ENCODE measurements at regions not wholly inside any gene's neighbourhood (a gene's known extent, or its start where the extent isn't known, plus 50 kb on each side); places are given as distances from the start of the nearest gene placed in this dataset.
"Not testable (repeated sequence)": the region's sequence is repeated elsewhere in the genome, so short reads cannot be mapped to it uniquely, and the experiment has no call there.

DNA sequence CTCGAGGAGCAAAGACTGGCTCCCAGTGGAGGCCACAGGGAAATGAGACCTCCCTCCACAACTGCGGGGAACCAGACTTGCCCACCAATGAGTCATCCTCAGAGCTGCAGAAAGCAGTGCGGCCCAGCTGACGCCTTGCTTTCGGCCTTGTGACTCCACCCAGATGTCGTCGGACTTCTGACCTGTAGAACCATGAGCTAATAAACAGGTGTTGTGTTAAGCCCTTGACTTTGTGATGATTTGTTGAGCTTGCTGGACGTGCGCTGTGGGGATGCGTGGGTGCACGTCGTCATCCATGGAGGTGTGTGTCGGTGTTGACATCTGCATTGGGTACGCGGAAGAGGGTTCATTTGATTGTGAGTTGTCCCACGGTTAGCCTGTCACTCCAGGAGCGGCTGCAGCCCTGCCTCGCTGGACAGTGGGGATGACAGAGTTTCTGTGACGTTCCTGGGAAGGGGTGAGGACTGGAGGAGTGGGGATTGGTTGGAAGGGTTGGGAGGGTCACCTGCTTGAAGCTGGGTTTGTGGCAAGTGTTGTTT is 154.1 kb downstream of the SH3BP4 start:
- H3K4me3 ChIP-seq (ENCODE audit: low read length in 3 of 3): no peak overlapping the region
- no peak overlapping the region for H3K9ac ChIP-seq (ENCODE audit: low read length in 3 of 3)
- no peak for FAIRE-seq
- no peaks in the 10 kb centered on the region for H3K9me3 ChIP-seq (ENCODE audit: control insufficient read depth in 2 of 3, insufficient read depth in 1 of 3, low read length in 3 of 3)
- DNase-seq: no peak
- no peaks in the 10 kb centered on the region for H3K4me1 ChIP-seq (ENCODE audit: control insufficient read depth in 2 of 3, insufficient read depth in 2 of 3, low read depth in 1 of 3, low read length in 3 of 3)
- no peaks in the 10 kb centered on the region for H3K27me3 ChIP-seq (ENCODE audit: control insufficient read depth, insufficient read depth, low read length)
- H3K27ac ChIP-seq (ENCODE audit: low read depth in 2 of 2, low read length in 2 of 2): no peak overlapping the region
- intact Hi-C loops (cut with DNase I): no loop called here
- TF ChIP-seq, protein P1, sequence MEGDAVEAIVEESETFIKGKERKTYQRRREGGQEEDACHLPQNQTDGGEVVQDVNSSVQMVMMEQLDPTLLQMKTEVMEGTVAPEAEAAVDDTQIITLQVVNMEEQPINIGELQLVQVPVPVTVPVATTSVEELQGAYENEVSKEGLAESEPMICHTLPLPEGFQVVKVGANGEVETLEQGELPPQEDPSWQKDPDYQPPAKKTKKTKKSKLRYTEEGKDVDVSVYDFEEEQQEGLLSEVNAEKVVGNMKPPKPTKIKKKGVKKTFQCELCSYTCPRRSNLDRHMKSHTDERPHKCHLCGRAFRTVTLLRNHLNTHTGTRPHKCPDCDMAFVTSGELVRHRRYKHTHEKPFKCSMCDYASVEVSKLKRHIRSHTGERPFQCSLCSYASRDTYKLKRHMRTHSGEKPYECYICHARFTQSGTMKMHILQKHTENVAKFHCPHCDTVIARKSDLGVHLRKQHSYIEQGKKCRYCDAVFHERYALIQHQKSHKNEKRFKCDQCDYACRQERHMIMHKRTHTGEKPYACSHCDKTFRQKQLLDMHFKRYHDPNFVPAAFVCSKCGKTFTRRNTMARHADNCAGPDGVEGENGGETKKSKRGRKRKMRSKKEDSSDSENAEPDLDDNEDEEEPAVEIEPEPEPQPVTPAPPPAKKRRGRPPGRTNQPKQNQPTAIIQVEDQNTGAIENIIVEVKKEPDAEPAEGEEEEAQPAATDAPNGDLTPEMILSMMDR (IDR thresholded peaks at IDR 0.05; ENCODE audit: borderline replicate concordance, extremely low read depth, insufficient read depth): no peak
- no peaks in the 10 kb centered on the region for H3K36me3 ChIP-seq (ENCODE audit: control insufficient read depth in 2 of 3, insufficient read depth in 3 of 3, low read length in 3 of 3)

DNA sequence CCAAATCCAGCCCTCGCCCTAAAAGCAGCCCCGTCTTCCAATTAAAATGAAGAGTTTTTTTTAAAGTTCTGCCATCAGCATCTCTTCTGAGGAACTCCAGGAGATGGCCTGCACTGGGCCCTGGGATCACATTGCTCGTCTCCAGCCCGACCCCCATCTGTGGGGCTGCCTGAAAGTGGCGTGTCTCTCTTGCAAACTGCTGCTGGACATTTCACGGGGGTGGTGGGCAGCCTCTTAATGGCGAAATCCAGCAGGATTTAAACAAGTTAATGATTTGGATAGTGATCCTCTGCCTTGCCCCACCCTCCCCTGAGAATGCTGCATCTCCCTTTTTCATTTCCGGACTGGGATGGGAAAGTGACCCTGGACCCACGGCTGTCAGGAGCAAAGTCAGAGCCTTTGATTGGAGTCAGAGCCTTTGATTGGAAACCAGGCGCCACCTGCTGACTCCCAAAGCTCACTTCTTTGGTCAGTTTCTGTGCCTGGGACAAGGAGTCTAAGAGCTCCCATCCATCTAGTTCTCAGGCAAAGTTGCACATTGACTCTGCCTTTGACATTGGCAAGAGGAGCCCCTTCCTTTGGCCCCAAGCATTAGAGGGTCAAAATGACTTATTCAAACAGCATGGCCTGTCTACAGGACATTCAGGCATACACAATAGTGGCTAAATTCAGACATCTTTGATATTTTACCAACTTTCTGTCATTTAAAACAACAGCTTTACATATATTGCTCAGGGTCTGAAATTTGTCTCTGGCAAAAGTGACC is 155.2 kb downstream of the SH3BP4 start:
- TF ChIP-seq, protein P1 (IDR thresholded peaks at IDR 0.05; ENCODE audit: borderline replicate concordance, extremely low read depth, insufficient read depth): peak; percentile 62
- peak in 4 of 5 donors; percentile 81 to 92 (median 88) for DNase-seq
- Histone ChIP-seq H3K27me3 (ENCODE audit: control insufficient read depth, insufficient read depth, low read length) (no peaks in the 10 kb centered on the region), H3K4me1 (ENCODE audit: control insufficient read depth in 2 of 3, insufficient read depth in 2 of 3, low read depth in 1 of 3, low read length in 3 of 3) (no peaks in the 10 kb centered on the region), H3K36me3 (ENCODE audit: control insufficient read depth in 2 of 3, insufficient read depth in 3 of 3, low read length in 3 of 3) (no peaks in the 10 kb centered on the region), H3K27ac (ENCODE audit: low read depth in 2 of 2, low read length in 2 of 2) (no peak overlapping the region), H3K9me3 (ENCODE audit: control insufficient read depth in 2 of 3, insufficient read depth in 1 of 3, low read length in 3 of 3) (no peaks in the 10 kb centered on the region), H3K4me3 (ENCODE audit: low read length in 3 of 3) (no peak overlapping the region), H3K9ac (ENCODE audit: low read length in 3 of 3) (no peak overlapping the region)
- FAIRE-seq: no peak
- intact Hi-C loops (cut with DNase I): no loop called here

DNA sequence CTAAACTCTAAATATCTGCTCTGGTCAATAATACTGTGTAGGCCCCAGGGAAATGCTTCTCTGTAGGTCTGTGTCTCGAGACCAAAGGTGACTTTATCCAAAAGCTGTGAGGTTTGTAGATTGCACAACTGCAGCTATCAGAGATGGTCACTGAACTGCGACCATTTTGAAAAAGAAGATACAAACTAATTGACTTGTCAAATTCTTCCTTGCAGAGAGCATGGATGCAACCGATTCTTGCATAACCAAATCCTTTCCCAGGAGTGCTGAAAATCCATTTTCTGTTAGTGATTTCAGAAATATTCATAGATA is 155.8 kb downstream of the SH3BP4 start:
- Histone ChIP-seq H3K27me3 (ENCODE audit: control insufficient read depth, insufficient read depth, low read length) (no peaks in the 10 kb centered on the region), H3K4me3 (ENCODE audit: low read length in 3 of 3) (no peak overlapping the region), H3K4me1 (ENCODE audit: control insufficient read depth in 2 of 3, insufficient read depth in 2 of 3, low read depth in 1 of 3, low read length in 3 of 3) (no peaks in the 10 kb centered on the region), H3K36me3 (ENCODE audit: control insufficient read depth in 2 of 3, insufficient read depth in 3 of 3, low read length in 3 of 3) (no peaks in the 10 kb centered on the region), H3K9me3 (ENCODE audit: control insufficient read depth in 2 of 3, insufficient read depth in 1 of 3, low read length in 3 of 3) (no peaks in the 10 kb centered on the region), H3K27ac (ENCODE audit: low read depth in 2 of 2, low read length in 2 of 2) (no peak overlapping the region), H3K9ac (ENCODE audit: low read length in 3 of 3) (no peak overlapping the region)
- no peak for FAIRE-seq
- TF ChIP-seq, protein P1 (IDR thresholded peaks at IDR 0.05; ENCODE audit: borderline replicate concordance, extremely low read depth, insufficient read depth): no peak
- intact Hi-C loops (cut with DNase I): no loop called here
- DNase-seq: no peak

DNA sequence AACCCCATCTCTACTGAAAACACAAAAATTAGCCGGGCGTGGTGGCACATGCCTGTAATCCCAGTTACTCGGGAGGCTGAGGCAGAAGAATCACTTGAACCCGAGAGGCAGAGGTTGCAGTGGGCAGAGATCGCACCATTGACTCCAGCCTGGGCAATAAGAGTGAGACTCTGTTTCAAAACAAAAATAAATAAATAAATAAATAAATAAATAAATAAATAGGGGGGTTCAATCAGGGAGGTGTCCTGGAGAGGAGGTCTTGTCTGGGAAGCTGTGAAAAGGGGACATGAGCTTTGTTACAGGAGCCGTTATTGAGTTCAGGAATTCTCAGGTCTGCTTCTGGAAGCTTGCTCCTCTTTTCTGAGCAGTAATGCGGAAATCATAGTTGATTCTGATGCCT is 157.7 kb downstream of the SH3BP4 start:
- not testable (repeated sequence) for H3K27ac ChIP-seq (ENCODE audit: low read depth in 2 of 2, low read length in 2 of 2); H3K4me1 ChIP-seq (ENCODE audit: control insufficient read depth in 2 of 3, insufficient read depth in 2 of 3, low read depth in 1 of 3, low read length in 3 of 3); H3K36me3 ChIP-seq (ENCODE audit: control insufficient read depth in 2 of 3, insufficient read depth in 3 of 3, low read length in 3 of 3); H3K4me3 ChIP-seq (ENCODE audit: low read length in 3 of 3); DNase-seq; H3K9ac ChIP-seq (ENCODE audit: low read length in 3 of 3); FAIRE-seq; H3K9me3 ChIP-seq (ENCODE audit: control insufficient read depth in 2 of 3, insufficient read depth in 1 of 3, low read length in 3 of 3); H3K27me3 ChIP-seq (ENCODE audit: control insufficient read depth, insufficient read depth, low read length)
- intact Hi-C loops (cut with DNase I): loop anchor here (2.0 kb wide), 1 partner anchor 561 kb away; no protein-coding TSS in a partner anchor
